ENCODE measurements at regions not wholly inside any gene's neighbourhood (a gene's known extent, or its start where the extent isn't known, plus 50 kb on each side); places are given as distances from the start of the nearest gene placed in this dataset.

DNA sequence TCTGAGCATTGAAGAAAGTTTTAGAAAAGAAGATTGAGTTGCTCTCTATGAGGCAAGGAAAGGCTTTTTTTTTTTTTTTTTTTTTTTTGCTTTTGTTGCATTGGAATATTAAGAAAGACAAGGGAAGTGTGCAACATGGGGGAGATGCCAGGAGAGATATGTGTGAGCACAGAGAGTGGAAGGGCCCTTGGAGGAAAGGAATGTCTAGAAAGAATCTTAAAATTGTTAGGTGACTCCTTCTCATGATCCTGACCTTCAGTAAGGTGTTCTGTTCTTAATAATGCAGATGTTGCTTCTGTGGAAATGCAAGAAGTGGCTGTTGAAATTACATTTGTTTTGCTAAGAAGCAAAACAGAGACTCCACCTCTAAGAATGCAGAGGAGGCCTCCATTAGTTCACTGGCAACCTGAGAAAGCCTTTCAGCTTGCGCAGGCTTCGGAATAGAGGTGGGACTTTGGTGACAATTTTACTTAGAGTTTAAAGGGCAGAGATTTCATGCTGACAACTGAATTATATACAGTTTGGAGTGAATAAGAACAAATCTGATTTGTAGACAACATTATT lies 118.0 kb upstream of the ASCC3 start:
- Mint-ChIP-seq H3K27ac (peak overlapping the region; percentile 73), H3K27me3 (ENCODE audit: insufficient read depth, low read depth, poor library complexity) (no peaks in the 10 kb centered on the region), H3K4me3 (no peak overlapping the region), H3K36me3 (ENCODE audit: low read depth) (no peaks in the 10 kb centered on the region; the same call in 2 of the 3 replicates), H3K4me1 (peaks cover 15% of the 10 kb centered on the region), H3K9me3 (peaks cover 10% of the 10 kb centered on the region)
- Histone ChIP-seq H4K20me1 (replicated peaks; ENCODE audit: insufficient read depth) (no peaks in the 10 kb centered on the region), H2AFZ (no peak overlapping the region), H3K36me3 (ENCODE audit: insufficient read depth) (no peaks in the 10 kb centered on the region), H3K4me1 (ENCODE audit: insufficient read depth) (peaks cover 21% of the 10 kb centered on the region; the same call in 1 of the 2 replicates), H3K27me3 (ENCODE audit: insufficient read depth) (no peaks in the 10 kb centered on the region), H3K4me2 (peak overlapping the region; percentile 15), H3K27ac (ENCODE audit: low read depth) (peak overlapping the region; percentile 13; the same call in 1 of the 2 replicates), H3K79me2 (replicated peaks; ENCODE audit: insufficient read depth) (no peaks in the 10 kb centered on the region), H3K4me3 (no peak overlapping the region), H3K9me2 (ENCODE audit: insufficient read depth) (no peaks in the 10 kb centered on the region), H3F3A (replicated peaks; ENCODE audit: low read depth) (no peaks in the 10 kb centered on the region)
- ATAC-seq, result peak; percentile 61
- TF ChIP-seq POLR2AphosphoS5 (IDR thresholded peaks at IDR 0.05; ENCODE audit: low read depth) (no peak), ETS1 (IDR thresholded peaks at IDR 0.05) (no peak)
- TF ChIP-seq, protein P1, sequence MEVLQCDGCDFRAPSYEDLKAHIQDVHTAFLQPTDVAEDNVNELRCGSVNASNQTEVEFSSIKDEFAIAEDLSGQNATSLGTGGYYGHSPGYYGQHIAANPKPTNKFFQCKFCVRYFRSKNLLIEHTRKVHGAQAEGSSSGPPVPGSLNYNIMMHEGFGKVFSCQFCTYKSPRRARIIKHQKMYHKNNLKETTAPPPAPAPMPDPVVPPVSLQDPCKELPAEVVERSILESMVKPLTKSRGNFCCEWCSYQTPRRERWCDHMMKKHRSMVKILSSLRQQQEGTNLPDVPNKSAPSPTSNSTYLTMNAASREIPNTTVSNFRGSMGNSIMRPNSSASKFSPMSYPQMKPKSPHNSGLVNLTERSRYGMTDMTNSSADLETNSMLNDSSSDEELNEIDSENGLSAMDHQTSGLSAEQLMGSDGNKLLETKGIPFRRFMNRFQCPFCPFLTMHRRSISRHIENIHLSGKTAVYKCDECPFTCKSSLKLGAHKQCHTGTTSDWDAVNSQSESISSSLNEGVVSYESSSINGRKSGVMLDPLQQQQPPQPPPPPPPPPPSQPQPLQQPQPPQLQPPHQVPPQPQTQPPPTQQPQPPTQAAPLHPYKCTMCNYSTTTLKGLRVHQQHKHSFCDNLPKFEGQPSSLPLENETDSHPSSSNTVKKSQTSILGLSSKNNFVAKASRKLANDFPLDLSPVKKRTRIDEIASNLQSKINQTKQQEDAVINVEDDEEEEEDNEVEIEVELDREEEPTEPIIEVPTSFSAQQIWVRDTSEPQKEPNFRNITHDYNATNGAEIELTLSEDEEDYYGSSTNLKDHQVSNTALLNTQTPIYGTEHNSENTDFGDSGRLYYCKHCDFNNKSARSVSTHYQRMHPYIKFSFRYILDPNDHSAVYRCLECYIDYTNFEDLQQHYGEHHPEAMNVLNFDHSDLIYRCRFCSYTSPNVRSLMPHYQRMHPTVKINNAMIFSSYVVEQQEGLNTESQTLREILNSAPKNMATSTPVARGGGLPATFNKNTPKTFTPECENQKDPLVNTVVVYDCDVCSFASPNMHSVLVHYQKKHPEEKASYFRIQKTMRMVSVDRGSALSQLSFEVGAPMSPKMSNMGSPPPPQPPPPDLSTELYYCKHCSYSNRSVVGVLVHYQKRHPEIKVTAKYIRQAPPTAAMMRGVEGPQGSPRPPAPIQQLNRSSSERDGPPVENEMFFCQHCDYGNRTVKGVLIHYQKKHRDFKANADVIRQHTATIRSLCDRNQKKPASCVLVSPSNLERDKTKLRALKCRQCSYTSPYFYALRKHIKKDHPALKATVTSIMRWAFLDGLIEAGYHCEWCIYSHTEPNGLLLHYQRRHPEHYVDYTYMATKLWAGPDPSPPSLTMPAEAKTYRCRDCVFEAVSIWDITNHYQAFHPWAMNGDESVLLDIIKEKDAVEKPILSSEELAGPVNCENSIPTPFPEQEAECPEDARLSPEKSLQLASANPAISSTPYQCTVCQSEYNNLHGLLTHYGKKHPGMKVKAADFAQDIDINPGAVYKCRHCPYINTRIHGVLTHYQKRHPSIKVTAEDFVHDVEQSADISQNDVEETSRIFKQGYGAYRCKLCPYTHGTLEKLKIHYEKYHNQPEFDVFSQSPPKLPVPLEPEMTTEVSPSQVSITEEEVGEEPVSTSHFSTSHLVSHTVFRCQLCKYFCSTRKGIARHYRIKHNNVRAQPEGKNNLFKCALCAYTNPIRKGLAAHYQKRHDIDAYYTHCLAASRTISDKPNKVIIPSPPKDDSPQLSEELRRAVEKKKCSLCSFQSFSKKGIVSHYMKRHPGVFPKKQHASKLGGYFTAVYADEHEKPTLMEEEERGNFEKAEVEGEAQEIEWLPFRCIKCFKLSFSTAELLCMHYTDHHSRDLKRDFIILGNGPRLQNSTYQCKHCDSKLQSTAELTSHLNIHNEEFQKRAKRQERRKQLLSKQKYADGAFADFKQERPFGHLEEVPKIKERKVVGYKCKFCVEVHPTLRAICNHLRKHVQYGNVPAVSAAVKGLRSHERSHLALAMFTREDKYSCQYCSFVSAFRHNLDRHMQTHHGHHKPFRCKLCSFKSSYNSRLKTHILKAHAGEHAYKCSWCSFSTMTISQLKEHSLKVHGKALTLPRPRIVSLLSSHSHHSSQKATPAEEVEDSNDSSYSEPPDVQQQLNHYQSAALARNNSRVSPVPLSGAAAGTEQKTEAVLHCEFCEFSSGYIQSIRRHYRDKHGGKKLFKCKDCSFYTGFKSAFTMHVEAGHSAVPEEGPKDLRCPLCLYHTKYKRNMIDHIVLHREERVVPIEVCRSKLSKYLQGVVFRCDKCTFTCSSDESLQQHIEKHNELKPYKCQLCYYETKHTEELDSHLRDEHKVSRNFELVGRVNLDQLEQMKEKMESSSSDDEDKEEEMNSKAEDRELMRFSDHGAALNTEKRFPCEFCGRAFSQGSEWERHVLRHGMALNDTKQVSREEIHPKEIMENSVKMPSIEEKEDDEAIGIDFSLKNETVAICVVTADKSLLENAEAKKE (CRISPR knock-in tag; IDR thresholded peaks at IDR 0.05), result peak; percentile 41; the same call in 1 of the 2 replicates
- DNase-seq (ENCODE audit: low spot score), result peak; percentile 44

DNA sequence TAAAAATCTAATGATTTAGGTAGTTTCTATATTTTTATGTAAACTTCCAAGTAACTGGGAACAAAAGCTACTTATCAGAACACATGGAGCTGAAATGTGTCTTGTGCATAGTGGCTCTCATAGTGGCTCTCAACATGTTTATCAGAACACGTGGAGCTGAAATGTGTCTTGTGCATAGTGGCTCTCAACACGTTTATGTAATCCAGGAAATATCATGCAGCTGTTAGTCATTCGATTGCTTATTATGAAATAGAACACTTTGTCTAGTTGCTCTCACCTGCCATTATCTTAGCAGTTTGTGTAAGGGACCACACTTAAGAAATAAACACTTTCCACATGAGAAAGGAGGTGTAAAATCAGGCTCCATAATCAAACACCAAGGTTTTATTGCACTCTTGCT lies 119.2 kb upstream of the ASCC3 start:
- Mint-ChIP-seq H3K36me3 (ENCODE audit: low read depth) (no peaks in the 10 kb centered on the region; the same call in 2 of the 3 replicates), H3K27ac (no peak overlapping the region), H3K9me3 (peaks cover 10% of the 10 kb centered on the region), H3K4me3 (no peak overlapping the region), H3K27me3 (ENCODE audit: insufficient read depth, low read depth, poor library complexity) (no peaks in the 10 kb centered on the region), H3K4me1 (peaks cover 15% of the 10 kb centered on the region)
- H3K27ac ChIP-seq (ENCODE audit: low read depth), result no peak overlapping the region
- H3K36me3 ChIP-seq (ENCODE audit: insufficient read depth), result no peaks in the 10 kb centered on the region
- no peaks in the 10 kb centered on the region for H3K79me2 ChIP-seq (replicated peaks; ENCODE audit: insufficient read depth)
- H3K4me1 ChIP-seq (ENCODE audit: insufficient read depth), result peaks cover 21% of the 10 kb centered on the region; the same call in 1 of the 2 replicates
- no peak for ATAC-seq
- H3F3A ChIP-seq (replicated peaks; ENCODE audit: low read depth), result no peaks in the 10 kb centered on the region
- H4K20me1 ChIP-seq (replicated peaks; ENCODE audit: insufficient read depth), result no peaks in the 10 kb centered on the region
- no peak for DNase-seq (ENCODE audit: low spot score)
- peak overlapping the region; percentile 20; the same call in 1 of the 2 replicates for H2AFZ ChIP-seq
- H3K9me2 ChIP-seq (ENCODE audit: insufficient read depth), result no peaks in the 10 kb centered on the region
- no peak overlapping the region for H3K4me3 ChIP-seq
- H3K27me3 ChIP-seq (ENCODE audit: insufficient read depth), result no peaks in the 10 kb centered on the region
- no peak overlapping the region for H3K4me2 ChIP-seq
- no peak for TF ChIP-seq NANOG (IDR thresholded peaks at IDR 0.05; ENCODE audit: borderline replicate concordance)
- TF ChIP-seq, protein P1 (CRISPR knock-in tag; IDR thresholded peaks at IDR 0.05), result no peak
